RKO (cell line): ENCODE measurements at regions not wholly inside any gene's neighbourhood (a gene's known extent, or its start where the extent isn't known, plus 50 kb on each side); places are given as distances from the start of the nearest gene placed in this dataset.
A peak's percentile ranks its signal among the peaks of the same experiment; 100 is the strongest.

Experiments used
- DNase-seq: peaks from one replicate; pipeline ENCODE4 v3.0.0-alpha.2; 2016; ENCODE audit warnings: low spot score

GRCh38 chr12:104858611-104859543, 99.2 kb downstream of the SLC41A2 start:
- no peak for DNase-seq

- DNase-seq: no peak
Measured at GRCh38 chr12:104856531-104856930, 101.6 kb downstream of the SLC41A2 start.

- DNase-seq: no peak
Measured at GRCh38 chr12:104855599-104855998, 102.5 kb downstream of the SLC41A2 start.

GRCh38 chr12:104852896-104853295, 105.2 kb downstream of the SLC41A2 start:
- no peak for DNase-seq

GRCh38 chr12:104852102-104852501, 106.0 kb downstream of the SLC41A2 start:
- no peak for DNase-seq

- no peak for DNase-seq
Measured at GRCh38 chr12:104850781-104851180, 107.3 kb downstream of the SLC41A2 start.

- DNase-seq: no peak
Measured at GRCh38 chr12:104846056-104846767, 111.9 kb downstream of the SLC41A2 start.

GRCh38 chr12:104844123-104844522, 114.0 kb downstream of the SLC41A2 start:
- no peak for DNase-seq

- no peak for DNase-seq
Measured at GRCh38 chr12:104840262-104840661, 117.8 kb downstream of the SLC41A2 start.

GRCh38 chr12:104835317-104835716, 122.8 kb downstream of the SLC41A2 start:
- DNase-seq: no peak

GRCh38 chr12:104834607-104835006, 123.5 kb downstream of the SLC41A2 start:
- no peak for DNase-seq

GRCh38 chr12:104833756-104834155, 124.3 kb downstream of the SLC41A2 start:
- DNase-seq: no peak

GRCh38 chr12:104828015-104828414, 130.1 kb downstream of the SLC41A2 start:
- DNase-seq: no peak

- DNase-seq: no peak
Measured at GRCh38 chr12:104827587-104827986, 130.5 kb downstream of the SLC41A2 start.

- no peak for DNase-seq
Measured at GRCh38 chr12:104825408-104825807, 132.7 kb downstream of the SLC41A2 start.

GRCh38 chr12:104823985-104824461, 134.1 kb downstream of the SLC41A2 start:
- DNase-seq: no peak

GRCh38 chr12:104822941-104823340, 135.1 kb downstream of the SLC41A2 start:
- DNase-seq: no peak

- DNase-seq: peak; percentile 31
Measured at GRCh38 chr12:104816845-104817503, 141.1 kb downstream of the SLC41A2 start.

GRCh38 chr12:104815935-104816334, 142.2 kb downstream of the SLC41A2 start:
- DNase-seq: no peak

GRCh38 chr12:104814944-104815343, 143.1 kb downstream of the SLC41A2 start:
- DNase-seq: no peak
